ENCODE measurements at regions not wholly inside any gene's neighbourhood (a gene's known extent, or its start where the extent isn't known, plus 50 kb on each side); places are given as distances from the start of the nearest gene placed in this dataset.

- TF ChIP-seq EZH2phosphoT487 (IDR thresholded peaks at IDR 0.05; ENCODE audit: borderline replicate concordance, low read length), result no peak
- TF ChIP-seq, protein P1, sequence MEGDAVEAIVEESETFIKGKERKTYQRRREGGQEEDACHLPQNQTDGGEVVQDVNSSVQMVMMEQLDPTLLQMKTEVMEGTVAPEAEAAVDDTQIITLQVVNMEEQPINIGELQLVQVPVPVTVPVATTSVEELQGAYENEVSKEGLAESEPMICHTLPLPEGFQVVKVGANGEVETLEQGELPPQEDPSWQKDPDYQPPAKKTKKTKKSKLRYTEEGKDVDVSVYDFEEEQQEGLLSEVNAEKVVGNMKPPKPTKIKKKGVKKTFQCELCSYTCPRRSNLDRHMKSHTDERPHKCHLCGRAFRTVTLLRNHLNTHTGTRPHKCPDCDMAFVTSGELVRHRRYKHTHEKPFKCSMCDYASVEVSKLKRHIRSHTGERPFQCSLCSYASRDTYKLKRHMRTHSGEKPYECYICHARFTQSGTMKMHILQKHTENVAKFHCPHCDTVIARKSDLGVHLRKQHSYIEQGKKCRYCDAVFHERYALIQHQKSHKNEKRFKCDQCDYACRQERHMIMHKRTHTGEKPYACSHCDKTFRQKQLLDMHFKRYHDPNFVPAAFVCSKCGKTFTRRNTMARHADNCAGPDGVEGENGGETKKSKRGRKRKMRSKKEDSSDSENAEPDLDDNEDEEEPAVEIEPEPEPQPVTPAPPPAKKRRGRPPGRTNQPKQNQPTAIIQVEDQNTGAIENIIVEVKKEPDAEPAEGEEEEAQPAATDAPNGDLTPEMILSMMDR (IDR thresholded peaks at IDR 0.05; ENCODE audit: low read depth, low read length, poor library complexity, severe bottlenecking), result no peak
Measured at GRCh38 chr2:235277485-235277884, 216.4 kb upstream of the AGAP1 start.

Data from DOHH2 (cell line).